H9 (cell line): ENCODE measurements at regions not wholly inside any gene's neighbourhood (a gene's known extent, or its start where the extent isn't known, plus 50 kb on each side); places are given as distances from the start of the nearest gene placed in this dataset.

Experiments
- DNase-seq: peaks from one replicate; pipeline ENCODE4 v3.0.0-alpha.2; 2017
- H2AFZ ChIP-seq: one replicate; pipeline ENCODE4 v1.6.1; 2013; ENCODE audit warnings: mild to moderate bottlenecking, low read length, control low read depth, moderate library complexity
- H2AK5ac ChIP-seq: 2 replicates; pipeline ENCODE4 v1.6.1; 2013; ENCODE audit warnings: low read length, control low read depth, mixed read lengths; ENCODE audit not compliant: insufficient read length
- H2BK120ac ChIP-seq: one replicate; pipeline ENCODE4 v1.6.1; 2013; ENCODE audit warnings: low read depth, mild to moderate bottlenecking, low read length, control low read depth, inconsistent platforms; ENCODE audit not compliant: poor library complexity, severe bottlenecking
- H2BK12ac ChIP-seq: 2 replicates; pipeline ENCODE4 v1.6.1; 2013; ENCODE audit warnings: low read length, control low read depth, mixed read lengths, low read depth; ENCODE audit not compliant: insufficient read length
- H2BK15ac ChIP-seq: 2 replicates; pipeline ENCODE4 v1.6.1; 2013; ENCODE audit warnings: low read depth, low read length, control low read depth
- H2BK20ac ChIP-seq: one replicate; pipeline ENCODE4 v1.6.1; 2013; ENCODE audit warnings: low read depth, mild to moderate bottlenecking, low read length, control low read depth, inconsistent platforms; ENCODE audit not compliant: poor library complexity, severe bottlenecking
- H2BK5ac ChIP-seq: 2 replicates; pipeline ENCODE4 v1.6.1; 2013; ENCODE audit warnings: low read length, control low read depth, mixed read lengths; ENCODE audit not compliant: insufficient read length
- H3K14ac ChIP-seq: 2 replicates; pipeline ENCODE4 v1.6.1; 2013; ENCODE audit warnings: low read length, control low read depth; ENCODE audit not compliant: insufficient read depth
- H3K18ac ChIP-seq: 2 replicates; pipeline ENCODE4 v1.6.1; 2013; ENCODE audit warnings: low read depth, mild to moderate bottlenecking, mixed read lengths, low read length, control low read depth; ENCODE audit not compliant: insufficient read length
- H3K23ac ChIP-seq: 2 replicates; pipeline ENCODE4 v1.6.1; 2013; ENCODE audit warnings: low read length, control low read depth, mixed read lengths, low read depth; ENCODE audit not compliant: insufficient read length
- H3K23me2 ChIP-seq: 2 replicates; pipeline ENCODE4 v1.6.1; 2013; ENCODE audit warnings: low read depth, mild to moderate bottlenecking, mixed read lengths, low read length, control low read depth; ENCODE audit not compliant: insufficient read length, poor library complexity, severe bottlenecking
- H3K27ac ChIP-seq: 2 replicates; pipeline ENCODE4 v1.5.1; 2013; ENCODE audit warnings: low read length, control low read depth, mixed read lengths, low read depth; ENCODE audit not compliant: insufficient read length
- H3K27me3 ChIP-seq: 2 replicates; pipeline ENCODE4 v1.6.1; 2013; ENCODE audit warnings: low read length, control low read depth, inconsistent platforms; ENCODE audit not compliant: insufficient read depth
- H3K4ac ChIP-seq: 2 replicates; pipeline ENCODE4 v1.6.1; 2013; ENCODE audit warnings: low read depth, mild to moderate bottlenecking, control low read depth, inconsistent platforms, low read length, moderate library complexity
- H3K4me1 ChIP-seq: 2 replicates; pipeline ENCODE4 v1.6.1; 2013; ENCODE audit warnings: low read length, control low read depth, inconsistent platforms; ENCODE audit not compliant: insufficient read depth
- H3K4me2 ChIP-seq: 2 replicates; pipeline ENCODE4 v1.6.1; 2013; ENCODE audit warnings: low read length, control low read depth, mixed read lengths; ENCODE audit not compliant: insufficient read length, insufficient read depth
- H3K56ac ChIP-seq: 2 replicates; pipeline ENCODE4 v1.6.1; 2013; ENCODE audit warnings: low read depth, mild to moderate bottlenecking, mixed read lengths, low read length, control low read depth; ENCODE audit not compliant: insufficient read length
- H3K79me1 ChIP-seq: 2 replicates; pipeline ENCODE4 v1.6.1; 2013; ENCODE audit warnings: low read depth, mild to moderate bottlenecking, moderate library complexity, low read length, control low read depth, inconsistent platforms; ENCODE audit not compliant: insufficient read depth, poor library complexity, severe bottlenecking
- H3K79me2 ChIP-seq: 2 replicates; pipeline ENCODE4 v1.6.1; 2013; ENCODE audit warnings: low read length, control low read depth, inconsistent platforms; ENCODE audit not compliant: insufficient read depth
- H3K9ac ChIP-seq: 2 replicates; pipeline ENCODE4 v1.6.1; 2013; ENCODE audit warnings: low read length, control low read depth, mixed read lengths; ENCODE audit not compliant: insufficient read length; ENCODE audit errors: extremely low read depth
- H3K9me3 ChIP-seq: one replicate; pipeline ENCODE4 v1.6.1; 2013; ENCODE audit warnings: low read depth, low read length, inconsistent platforms; ENCODE audit not compliant: control insufficient read depth
- H3T11ph ChIP-seq: one replicate; pipeline ENCODE4 v1.6.1; 2013; ENCODE audit warnings: mild to moderate bottlenecking, low read length, control low read depth, inconsistent platforms
- H4K20me1 ChIP-seq: one replicate; pipeline ENCODE4 v1.6.1; 2013; ENCODE audit not compliant: control insufficient read depth, insufficient read length, insufficient read depth
- H4K5ac ChIP-seq: 2 replicates; pipeline ENCODE4 v1.6.1; 2013; ENCODE audit warnings: low read depth, mild to moderate bottlenecking, mixed read lengths, low read length, control low read depth; ENCODE audit not compliant: insufficient read length
- H4K8ac ChIP-seq: replicated peaks from 2 replicates; pipeline ENCODE4 v1.6.1; 2013; ENCODE audit warnings: low read length, control low read depth, mixed read lengths, low read depth; ENCODE audit not compliant: insufficient read length
- H4K91ac ChIP-seq: 2 replicates; pipeline ENCODE4 v1.6.1; 2013; ENCODE audit warnings: low read depth, mild to moderate bottlenecking, moderate library complexity, mixed read lengths, low read length, control low read depth; ENCODE audit not compliant: insufficient read length
- H3K27ac Mint-ChIP-seq, 3 experiments: 2 replicates in 2 of 3; 3 replicates in 1 of 3; pipeline ENCODE4 v1.8.0; 2020 to 2021; ENCODE audit warnings: mixed read lengths in 3 of 3, mild to moderate bottlenecking in 1 of 3, moderate library complexity in 1 of 3
- H3K27me3 Mint-ChIP-seq: 2 replicates; pipeline ENCODE4 v1.8.0; 2021; ENCODE audit warnings: low read depth, mild to moderate bottlenecking, moderate library complexity, mixed read lengths
- H3K36me3 Mint-ChIP-seq, 3 experiments: 2 replicates in 2 of 3; 3 replicates in 1 of 3; pipeline ENCODE4 v1.8.0; 2020 to 2021; ENCODE audit warnings: low read depth in 3 of 3, mixed read lengths in 3 of 3; ENCODE audit not compliant: insufficient read depth in 1 of 3
- H3K4me1 Mint-ChIP-seq, 2 experiments: 2 replicates each; pipeline ENCODE4 v1.8.0; 2020; ENCODE audit warnings: mixed read lengths in 2 of 2
- H3K4me3 Mint-ChIP-seq, 2 experiments: 2 replicates in 1 of 2; 3 replicates in 1 of 2; pipeline ENCODE4 v1.8.0; 2020 to 2021; ENCODE audit warnings: mild to moderate bottlenecking in 2 of 2, mixed read lengths in 2 of 2, moderate library complexity in 1 of 2
- H3K9me3 Mint-ChIP-seq, 2 experiments: 2 replicates in 1 of 2; 3 replicates in 1 of 2; pipeline ENCODE4 v1.8.0; 2020; ENCODE audit warnings: mild to moderate bottlenecking in 2 of 2, mixed read lengths in 2 of 2, moderate library complexity in 1 of 2
- CTCF ChIP-seq: fragments of 200-600 bp; sonication (generic); conservative IDR thresholded peaks from 3 replicates; pipeline ENCODE4 v1.8.0; 2021; ENCODE audit warnings: antibody characterized with exemption, mild to moderate bottlenecking
- WGBS: extraction: QIAGEN DNeasy Blood & Tissue Kit; methylation state at CpG from one replicate; pipeline ENCODE4 v1.1.7; 2013; ENCODE audit warnings: missing lambda C conversion rate, low lambda C conversion rate, mixed read lengths; ENCODE audit not compliant: insufficient read length; ENCODE audit errors: extremely low coverage; 5-methylcytosine and 5-hydroxymethylcytosine counted together

DNA sequence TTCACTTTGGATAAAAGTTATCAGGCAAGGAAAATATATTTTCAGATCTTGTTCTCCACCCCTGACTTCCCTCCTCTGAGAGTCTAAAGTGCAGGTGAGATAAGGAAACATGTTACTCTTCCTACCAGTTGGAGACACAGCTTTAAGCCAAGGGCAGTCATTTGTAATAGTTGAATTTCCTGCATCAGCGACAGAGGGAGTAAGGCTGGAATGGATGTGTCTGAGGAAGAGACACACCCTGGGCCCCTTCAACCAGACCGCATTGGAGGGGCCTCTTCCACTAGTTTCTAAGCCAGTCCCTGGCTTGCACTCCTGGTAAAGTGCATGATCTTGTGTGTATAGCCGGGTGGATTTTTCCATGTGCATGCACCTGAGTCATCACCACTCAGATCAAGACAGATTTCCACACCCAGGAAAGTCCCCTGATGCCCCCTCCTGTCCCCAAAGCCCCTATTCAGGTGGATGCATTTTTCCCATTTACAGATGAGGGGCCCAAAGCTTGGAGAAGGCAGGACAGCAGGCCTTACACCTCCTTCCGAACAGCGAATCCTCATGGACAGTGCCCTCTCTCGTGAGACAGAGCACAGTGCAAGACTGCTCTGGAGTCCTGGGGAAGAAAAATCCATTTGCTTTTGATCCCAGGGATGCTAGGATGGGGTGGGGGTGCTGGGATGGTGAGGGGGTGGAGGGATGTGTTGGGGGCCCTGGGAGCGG, 66.7 kb upstream of the SH3RF3 start:
- no peaks in the 10 kb centered on the region for H3K9me3 ChIP-seq
- peak; percentile 33; the same call in 2 of the 3 replicates for TF ChIP-seq CTCF
- Mint-ChIP-seq H3K27ac (no peak overlapping the region), H3K36me3 (no peaks in the 10 kb centered on the region), H3K4me1 (peaks cover 7 to 22% of the 10 kb centered on the region in 2 experiments), H3K9me3 (no peaks in the 10 kb centered on the region; a peak in 1 of 5 replicates), H3K27me3 (peaks cover 11% of the 10 kb centered on the region), H3K4me3 (no peak overlapping the region)
- H4K91ac ChIP-seq, result no peak overlapping the region
- no peak overlapping the region for H4K8ac ChIP-seq
- no peak overlapping the region for H2AFZ ChIP-seq
- no peak overlapping the region for H2BK120ac ChIP-seq
- no peak overlapping the region for H3K23ac ChIP-seq
- H3K56ac ChIP-seq, result no peak overlapping the region
- H2BK15ac ChIP-seq, result no peak overlapping the region
- no peaks in the 10 kb centered on the region for H3K27me3 ChIP-seq
- H3K14ac ChIP-seq, result no peak overlapping the region
- H2BK5ac ChIP-seq, result no peak overlapping the region
- H3K9ac ChIP-seq, result no peak overlapping the region
- no peak for DNase-seq
- no peak overlapping the region for H3T11ph ChIP-seq
- H2BK12ac ChIP-seq, result no peak overlapping the region
- no peaks in the 10 kb centered on the region for H3K23me2 ChIP-seq
- no CpG with 5 or more reads among the region's 7 CpGs for WGBS
- H3K27ac ChIP-seq, result no peak overlapping the region
- no peaks in the 10 kb centered on the region for H3K79me2 ChIP-seq
- H2BK20ac ChIP-seq, result no peak overlapping the region
- H3K79me1 ChIP-seq, result no peaks in the 10 kb centered on the region
- no peak overlapping the region for H3K4me2 ChIP-seq
- H3K4me1 ChIP-seq, result no peaks in the 10 kb centered on the region
- no peak overlapping the region for H3K4ac ChIP-seq
- H3K18ac ChIP-seq, result no peak overlapping the region
- H2AK5ac ChIP-seq, result no peak overlapping the region
- no peaks in the 10 kb centered on the region for H4K20me1 ChIP-seq
- H4K5ac ChIP-seq, result no peak overlapping the region
